HG03558 (cell line): ENCODE measurements at regions not wholly inside any gene's neighbourhood (a gene's known extent, or its start where the extent isn't known, plus 50 kb on each side); places are given as distances from the start of the nearest gene placed in this dataset.

Source experiments
- ATAC-seq: cut with Tn5 transposase; IDR thresholded peaks from one replicate; pipeline ENCODE4 v1.9.1; 2021; ENCODE audit warnings: moderate number of reproducible peaks; ENCODE audit not compliant: unreplicated experiment; ENCODE audit errors: extremely low read depth

DNA sequence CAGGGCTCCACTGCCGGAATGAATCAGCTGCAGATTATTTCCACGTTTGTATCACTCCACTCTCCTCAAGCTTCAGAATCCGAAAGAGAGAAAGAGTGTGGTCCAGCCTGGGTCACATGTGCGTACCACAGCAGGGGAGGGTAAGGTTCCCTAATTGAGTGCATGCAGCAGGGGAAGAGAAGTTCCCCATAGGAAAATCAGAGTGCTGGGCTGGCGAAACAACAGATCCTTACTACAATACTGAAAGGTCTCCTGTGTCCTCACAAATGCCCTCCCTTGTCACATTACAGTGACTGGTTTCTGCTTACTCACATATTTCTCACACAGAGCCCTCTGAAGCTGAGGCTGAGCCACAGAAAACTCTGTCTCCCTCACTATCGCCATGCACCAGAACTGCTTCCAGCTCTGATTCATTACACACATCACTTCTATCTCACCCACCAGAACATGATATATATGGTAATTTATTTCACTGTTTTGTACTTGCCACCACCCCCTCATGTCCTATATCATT, 532.2 kb upstream of the TUSC1 start:
- no peak for ATAC-seq

DNA sequence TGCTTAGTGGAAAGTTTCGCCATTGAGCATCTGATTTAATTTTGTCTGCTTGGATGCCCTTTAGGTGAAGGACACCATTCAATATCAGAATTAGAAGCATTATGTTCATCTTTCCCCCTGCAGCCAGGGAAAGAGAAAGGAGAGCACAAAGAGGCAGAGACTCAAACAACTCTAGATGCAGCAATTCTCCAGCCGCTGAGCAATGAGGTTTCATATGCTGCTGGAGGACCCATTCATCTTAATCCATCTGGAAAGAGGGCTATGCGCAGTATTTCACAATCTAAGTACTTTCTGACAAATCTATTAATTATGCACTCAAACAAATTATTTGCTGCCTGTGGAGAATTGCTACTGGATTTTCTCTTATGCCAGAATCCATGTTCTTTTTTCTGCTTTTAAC, 527.0 kb upstream of the TUSC1 start:
- ATAC-seq: no peak

DNA sequence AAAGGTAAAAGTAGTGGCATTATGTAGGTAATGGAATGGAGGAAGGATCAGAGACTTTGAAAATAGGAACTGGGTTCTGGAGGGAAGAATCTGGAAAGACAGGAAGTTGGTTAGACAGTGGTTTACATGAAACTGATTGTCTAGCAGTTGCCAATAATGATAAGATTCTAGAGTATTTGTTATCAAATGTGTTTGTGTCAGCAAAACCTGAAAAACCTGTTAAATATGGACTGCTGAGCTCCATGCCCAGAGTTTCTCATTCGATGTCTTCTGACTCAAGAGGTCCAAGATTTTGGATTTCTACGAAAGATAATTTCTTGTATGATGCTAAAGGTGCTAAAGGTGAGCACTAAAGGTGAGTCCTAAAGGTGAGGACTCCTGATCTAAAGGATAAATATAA, 515.0 kb upstream of the TUSC1 start:
- no peak for ATAC-seq

DNA sequence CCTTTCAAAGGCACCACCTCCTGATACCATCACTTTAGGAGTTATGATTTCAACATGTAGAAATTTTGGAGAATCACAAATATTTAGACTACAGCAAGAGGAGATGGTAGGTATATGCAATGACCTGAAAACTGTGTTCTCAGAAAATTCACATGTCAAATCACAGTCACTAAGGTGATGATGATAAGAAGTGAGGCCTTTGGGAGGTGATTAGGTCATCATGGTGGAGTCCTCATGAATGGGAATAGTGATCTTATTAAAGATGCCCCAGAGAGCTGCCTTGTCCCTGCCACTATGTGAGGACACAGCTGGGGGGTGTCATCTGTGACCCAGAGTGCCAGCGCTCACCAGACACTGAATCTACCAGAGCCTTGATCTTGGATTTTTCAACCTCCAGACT, 513.5 kb upstream of the TUSC1 start:
- ATAC-seq: no peak

DNA sequence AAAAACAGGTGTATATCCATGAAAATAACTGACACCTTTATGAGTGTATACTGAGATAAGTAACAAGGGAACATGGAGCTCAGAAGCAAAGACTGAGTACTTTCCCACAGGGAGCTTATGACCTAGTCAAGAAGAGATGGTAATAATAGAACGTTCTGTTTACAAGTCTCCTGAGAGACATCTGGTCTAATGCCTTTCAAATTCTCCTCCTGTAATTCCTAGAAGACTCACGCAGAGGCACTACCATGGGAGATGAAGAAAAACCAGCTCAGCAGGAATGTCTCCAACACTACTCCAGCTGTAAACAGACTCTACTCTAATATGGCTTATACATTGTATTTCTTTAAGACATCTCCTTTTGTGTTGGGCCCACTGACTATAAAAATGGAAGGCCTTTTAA, 503.6 kb upstream of the TUSC1 start:
- no peak for ATAC-seq

DNA sequence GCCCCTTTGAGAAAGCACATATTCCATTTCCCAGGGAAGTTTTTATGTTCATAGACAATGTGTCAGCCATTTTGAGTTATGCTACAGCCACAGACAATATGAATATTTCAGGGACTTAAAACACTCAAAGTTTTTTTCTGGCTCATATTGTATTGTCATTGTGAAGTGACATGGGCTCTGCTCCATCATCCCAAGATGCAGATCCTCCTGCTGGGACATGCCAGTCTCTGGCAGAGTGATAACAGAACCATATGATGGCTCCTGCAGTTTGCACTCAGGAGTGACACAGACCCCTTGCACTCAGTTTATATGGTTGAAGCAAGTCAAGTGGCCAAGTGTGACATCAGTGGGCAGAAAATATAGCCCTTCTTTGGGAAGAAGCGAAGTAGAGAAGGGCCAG, 498.4 kb upstream of the TUSC1 start:
- ATAC-seq: no peak

DNA sequence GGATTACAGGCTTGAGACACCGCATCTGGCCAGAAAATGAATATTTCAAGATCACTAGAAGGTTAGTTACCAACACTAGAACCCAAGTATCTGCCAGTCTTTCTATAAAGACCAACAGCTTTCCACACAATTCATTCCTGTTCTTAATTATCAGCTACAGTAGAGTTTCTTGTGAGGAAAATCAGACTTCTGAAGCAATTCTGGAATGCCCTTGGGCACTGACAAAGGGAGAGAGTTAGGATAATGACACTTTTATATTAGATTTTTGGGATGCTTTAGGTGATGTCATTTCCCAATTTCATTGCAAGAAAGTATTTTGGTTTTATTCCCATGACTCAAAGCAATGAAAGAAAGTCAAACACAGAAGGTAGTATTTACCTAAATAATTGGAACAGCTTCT, 497.0 kb upstream of the TUSC1 start:
- ATAC-seq: no peak

DNA sequence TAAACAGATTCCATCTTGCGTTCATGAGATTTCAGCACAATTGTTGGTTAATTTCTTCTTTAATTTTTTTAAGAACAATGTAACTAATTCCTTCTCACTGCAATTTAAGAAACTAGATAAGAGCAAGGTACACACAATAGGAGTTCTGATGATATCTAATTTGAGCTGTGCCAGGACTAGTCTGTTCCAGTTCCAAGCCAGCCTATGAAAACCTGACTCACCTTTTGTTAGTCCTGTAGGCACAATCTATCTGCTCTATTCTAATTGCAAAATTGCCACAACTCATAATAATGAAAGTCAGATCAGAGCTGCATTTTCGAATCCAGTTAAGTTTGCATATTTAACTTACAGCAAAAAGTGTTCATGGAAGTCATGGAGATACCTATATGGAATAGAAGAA, 494.1 kb upstream of the TUSC1 start:
- ATAC-seq: no peak

DNA sequence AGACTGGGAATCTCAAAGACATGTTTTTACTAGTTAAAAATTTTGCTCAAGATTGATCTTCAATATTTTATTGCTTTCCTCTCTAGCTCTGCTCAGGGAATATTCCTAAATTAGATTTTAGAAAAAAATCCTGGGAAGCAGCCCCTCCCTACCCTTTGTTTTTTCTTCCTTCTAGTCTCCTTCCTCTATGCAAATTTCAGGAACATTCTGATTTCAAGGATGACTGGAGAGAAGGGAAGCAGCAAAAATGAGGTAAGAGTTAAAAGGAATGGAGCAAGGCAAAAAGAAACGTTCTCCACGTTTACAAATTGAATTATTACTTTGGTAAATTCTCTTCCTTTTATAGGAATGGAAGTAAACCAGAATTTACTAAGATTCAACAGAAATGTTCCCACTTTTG, 493.4 kb upstream of the TUSC1 start:
- ATAC-seq: no peak

DNA sequence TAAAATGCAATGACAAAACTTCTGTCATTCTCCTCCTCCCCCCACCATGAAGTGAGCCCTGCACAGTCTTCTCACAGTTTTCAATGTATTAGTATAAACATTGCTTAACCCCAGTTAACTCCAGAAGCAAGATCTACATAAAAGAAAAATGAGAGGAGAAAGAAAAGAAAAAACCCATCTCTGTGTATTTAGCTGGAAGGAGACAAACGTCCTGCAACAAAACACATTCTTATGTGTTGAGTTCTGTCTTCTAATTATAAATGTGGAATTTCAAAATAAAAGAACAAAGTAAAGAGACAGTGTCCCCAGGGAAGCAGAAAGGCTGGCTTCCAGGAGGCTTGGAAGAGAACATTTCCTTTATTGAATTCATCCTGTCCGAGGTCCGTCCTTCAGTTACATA, 491.9 kb upstream of the TUSC1 start:
- no peak for ATAC-seq

DNA sequence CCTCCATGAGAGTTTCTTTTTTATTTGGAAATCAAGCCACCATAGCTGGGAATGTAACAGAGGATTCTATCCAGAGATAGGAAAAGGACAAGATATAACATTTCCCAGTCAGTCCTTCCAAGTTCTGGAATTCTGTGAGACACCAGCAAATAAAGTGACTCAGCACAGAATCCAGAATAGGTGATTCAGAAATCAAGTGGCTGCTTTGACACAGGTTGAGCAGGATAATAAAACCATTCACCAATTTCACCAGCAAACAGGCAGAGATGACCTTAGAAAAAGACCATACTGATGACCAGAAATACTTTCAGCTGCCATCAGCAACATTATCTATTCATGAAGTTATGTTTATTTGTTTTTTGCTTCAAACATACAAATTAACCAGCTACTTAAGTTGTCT, 491.5 kb upstream of the TUSC1 start:
- ATAC-seq: no peak

DNA sequence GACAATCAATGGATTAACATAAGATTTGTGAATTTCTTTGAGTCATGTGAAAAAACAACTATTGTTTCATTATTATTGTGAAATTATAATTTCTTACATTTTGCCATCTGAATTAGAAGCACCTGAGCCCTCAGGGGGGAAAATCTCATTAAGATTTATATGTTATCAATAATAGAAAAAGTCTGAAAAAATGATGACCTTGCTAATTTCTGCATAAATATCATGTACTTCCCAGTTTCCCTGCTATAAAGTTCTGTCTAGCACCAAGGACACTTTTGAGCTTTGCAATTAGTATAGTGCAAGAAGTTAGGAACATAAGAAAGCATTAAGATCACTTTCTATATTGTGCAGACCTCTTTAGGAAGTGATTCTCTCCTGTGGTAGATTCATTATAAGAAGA, 488.3 kb upstream of the TUSC1 start:
- no peak for ATAC-seq

DNA sequence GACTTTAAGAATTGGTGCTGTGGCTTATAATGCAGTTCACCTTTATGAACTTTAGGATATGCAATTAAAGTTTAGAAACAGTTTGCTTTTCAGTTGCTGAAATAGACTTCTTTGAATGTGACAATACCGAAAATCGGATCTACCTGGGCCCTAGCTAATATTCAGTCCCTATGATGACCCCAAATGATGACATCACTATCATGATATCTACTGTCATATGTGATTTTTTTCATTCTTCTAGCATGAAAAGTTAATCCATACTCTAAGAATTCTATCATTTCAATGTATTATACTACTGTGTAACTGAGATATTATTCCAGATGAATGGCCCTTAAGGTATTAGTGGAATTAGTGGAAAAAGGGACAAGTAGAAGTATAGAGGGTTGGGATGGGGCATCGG, 487.2 kb upstream of the TUSC1 start:
- ATAC-seq: no peak

DNA sequence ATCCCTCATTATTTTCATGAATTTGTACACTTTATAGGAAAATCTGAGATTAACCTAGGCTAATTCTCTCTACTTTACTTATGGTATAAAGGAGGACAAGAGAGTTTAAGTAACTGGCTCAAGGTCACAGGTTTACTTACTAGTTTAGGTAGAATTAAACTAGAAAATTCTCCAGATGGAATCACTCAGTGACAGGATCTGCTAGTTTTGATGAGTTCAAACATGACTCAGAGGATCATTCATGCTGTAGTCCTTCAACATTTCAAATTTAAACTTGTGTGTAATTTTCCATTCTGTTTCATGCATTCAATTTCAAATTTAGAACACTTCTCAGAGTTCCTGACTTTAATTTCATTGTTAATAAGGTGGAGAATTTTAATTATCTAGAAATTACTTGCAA, 485.7 kb upstream of the TUSC1 start:
- ATAC-seq: no peak

DNA sequence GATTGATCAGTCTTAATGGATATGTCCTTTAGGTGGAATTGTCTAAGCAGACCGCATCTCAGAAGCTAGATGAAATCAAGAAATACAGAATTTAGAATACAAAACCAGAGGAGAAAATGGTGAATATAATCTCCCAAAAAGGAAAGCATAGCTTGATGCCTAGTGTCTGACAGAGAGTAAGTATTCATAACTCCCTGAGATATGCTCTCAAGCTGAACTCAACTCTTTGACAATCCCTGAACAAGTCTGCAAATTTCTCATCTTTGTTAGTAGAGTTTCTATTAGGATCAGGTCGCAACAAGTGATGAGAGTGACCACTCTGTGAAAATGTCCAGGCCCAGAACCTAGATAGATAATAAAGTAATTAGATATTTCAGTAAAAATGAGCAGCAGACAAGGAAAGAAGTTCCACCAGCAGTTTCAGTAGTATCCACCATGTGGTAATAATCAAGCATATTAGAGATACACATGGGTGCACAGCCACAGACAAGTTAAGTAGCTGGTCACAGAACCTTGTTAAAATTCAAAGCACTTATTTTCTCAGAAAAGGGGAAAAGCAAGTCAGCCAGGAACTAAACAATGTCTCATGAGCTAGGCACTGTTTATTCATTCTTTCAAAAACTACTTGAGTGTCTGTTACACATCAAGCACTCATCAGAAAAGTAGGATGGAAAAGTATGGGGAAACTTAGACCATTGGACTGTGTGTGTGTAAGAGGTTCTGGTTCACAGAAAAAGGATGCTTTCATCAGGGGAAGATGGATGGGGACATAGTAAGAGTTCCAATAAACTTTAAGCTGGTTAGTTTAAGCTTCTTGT, 481.5 kb upstream of the TUSC1 start:
- ATAC-seq: no peak

DNA sequence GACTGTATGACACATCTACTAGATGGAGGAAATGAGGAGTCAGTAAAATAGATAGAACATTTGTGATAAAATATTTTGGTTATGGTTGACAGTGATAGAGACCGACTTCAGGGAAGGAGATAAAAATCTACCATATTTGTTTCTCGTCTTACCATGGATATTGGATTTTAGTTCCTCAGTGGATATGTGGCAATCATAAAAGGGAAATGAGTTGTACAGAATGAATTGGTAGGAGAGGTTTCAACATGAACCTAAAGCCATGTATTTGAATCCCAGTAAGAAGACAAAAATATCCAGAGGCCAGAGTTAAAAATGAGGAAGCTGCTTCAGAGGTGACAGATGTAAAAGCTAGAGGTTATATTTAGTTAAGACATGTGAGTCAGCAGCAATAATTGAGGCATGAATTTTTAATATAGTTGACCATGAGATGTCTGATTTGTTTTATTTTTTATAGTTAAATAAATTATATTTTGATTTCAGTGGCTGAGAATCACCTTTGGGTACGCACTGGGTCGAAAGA, 480.4 kb upstream of the TUSC1 start:
- no peak for ATAC-seq

DNA sequence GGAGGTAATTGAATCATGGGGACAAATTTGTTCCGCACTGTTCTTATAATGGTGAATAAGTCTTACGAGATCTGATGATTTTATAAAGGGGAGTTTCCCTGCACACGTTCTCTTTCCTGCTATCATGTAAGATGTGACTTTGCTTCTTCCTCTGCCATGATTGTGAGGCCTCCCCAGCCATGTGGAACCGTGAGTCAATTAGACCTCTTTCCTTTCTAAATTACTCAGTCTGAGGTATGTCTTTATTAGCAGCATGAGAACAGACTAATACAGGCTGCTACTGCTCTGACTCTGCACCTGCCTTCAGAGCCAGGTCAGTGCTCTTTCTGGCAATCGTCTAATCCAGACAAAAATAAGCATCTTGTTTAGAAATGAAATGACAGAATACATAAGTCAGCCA, 479.2 kb upstream of the TUSC1 start:
- ATAC-seq: no peak

DNA sequence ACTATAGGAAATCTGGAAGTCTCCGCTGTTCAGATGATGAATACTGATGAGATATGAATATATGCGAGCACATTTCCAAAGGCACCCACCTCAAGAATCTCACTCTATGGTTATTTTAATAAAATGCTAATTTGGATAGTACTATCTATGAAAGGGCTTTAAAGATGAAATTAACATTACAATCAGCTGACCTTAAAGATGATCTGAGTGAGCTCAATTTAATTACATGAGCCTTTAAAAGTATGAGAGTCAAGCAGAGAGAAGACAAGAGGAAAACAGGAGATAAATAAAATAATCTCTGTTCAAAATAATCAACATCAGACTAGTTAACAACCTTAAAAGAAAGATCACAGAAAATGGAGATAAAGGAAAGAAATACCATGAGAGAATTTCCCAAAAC, 474.1 kb upstream of the TUSC1 start:
- no peak for ATAC-seq

DNA sequence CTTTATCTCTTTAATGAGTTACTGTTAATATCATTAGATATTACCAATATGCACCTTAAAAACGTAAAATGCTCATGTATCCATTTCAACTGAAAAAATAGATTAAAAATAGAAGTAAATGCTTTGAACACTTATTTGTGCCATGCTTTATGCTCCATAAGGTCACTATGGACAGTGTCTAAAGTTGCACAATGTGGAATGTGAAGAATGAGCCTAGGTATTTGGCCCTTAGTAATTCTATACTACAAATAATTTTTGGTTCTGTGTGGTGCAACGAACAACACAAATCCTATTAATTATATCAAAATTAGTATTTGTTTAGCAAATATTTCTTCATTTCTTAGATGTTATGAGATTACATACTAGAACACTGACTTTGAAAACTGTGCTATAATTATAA, 469.9 kb upstream of the TUSC1 start:
- no peak for ATAC-seq

DNA sequence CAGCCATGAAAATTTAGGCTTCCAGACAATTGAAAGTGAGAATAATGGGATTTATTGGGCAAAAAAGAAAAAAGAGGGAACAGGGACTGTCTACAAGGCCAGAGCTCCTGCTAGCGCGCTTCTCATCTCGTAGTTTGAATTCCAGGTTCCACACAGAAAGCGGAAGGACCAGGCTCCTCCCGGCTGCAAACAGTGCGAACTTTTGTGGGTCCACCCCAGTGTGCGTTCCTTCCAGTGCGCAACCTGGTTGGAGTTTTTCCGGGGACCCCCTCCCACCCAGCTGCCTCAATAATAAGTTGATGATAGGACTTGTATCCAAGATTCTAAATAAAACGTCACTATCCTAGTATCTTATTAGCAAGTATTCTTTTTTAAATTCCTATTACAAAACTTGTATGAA, 467.7 kb upstream of the TUSC1 start:
- no peak for ATAC-seq

DNA sequence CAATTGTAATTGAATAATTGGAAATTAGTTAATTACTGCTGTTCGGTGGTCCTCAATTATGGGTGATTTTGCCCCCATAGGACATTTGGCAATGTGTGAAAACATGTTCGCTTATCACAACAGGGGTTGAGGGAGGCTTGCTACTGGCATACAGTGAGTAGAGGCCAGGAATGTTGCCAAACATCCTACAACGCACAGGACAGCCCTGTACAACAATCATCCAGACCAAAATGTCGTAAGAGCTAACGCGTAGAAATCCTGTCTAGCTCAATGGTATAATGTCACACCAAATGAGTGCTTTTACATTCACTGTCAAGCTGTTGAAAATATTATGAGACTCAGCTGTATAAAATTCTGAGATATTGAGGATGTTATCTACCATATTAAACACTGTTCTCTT, 464.4 kb upstream of the TUSC1 start:
- ATAC-seq: no peak

DNA sequence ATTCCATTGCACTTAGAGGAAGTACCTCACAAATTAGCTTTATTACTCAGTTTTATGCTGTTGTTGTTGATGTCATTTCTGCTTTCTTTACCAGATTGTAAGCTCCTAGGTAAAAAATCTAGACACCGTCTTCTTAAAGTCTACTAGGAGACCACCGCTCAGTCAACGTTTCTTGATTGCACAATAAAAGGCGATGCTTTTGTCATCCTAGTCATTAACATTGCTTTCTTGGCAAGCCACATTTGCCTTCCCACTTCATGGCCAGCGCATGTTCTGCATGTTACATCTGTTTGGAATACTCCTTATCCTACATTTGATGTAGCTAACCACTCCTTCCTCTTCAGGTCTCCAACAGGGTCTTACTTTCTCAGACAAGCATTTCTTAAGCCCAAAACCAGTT, 464.0 kb upstream of the TUSC1 start:
- no peak for ATAC-seq
